Stimulated activated naive CD8-positive, alpha-beta T cell treated with anti-CD3 and anti-CD28 coated beads, Interleukin-15, Interleukin-2, amounts not matched to agents 100 U/mL and 50 U/mL, for 24 hours (primary cell): ENCODE measurements at regions not wholly inside any gene's neighbourhood (a gene's known extent, or its start where the extent isn't known, plus 50 kb on each side); places are given as distances from the start of the nearest gene placed in this dataset.

ENCODE experiments used
- ATAC-seq: fragments of 150-1000 bp; cut with Tn5 transposase; one replicate; pipeline ENCODE4 v1.10.0; 2021
- DNase-seq: peaks from one replicate; pipeline ENCODE4 v3.0.0; 2021

DNA sequence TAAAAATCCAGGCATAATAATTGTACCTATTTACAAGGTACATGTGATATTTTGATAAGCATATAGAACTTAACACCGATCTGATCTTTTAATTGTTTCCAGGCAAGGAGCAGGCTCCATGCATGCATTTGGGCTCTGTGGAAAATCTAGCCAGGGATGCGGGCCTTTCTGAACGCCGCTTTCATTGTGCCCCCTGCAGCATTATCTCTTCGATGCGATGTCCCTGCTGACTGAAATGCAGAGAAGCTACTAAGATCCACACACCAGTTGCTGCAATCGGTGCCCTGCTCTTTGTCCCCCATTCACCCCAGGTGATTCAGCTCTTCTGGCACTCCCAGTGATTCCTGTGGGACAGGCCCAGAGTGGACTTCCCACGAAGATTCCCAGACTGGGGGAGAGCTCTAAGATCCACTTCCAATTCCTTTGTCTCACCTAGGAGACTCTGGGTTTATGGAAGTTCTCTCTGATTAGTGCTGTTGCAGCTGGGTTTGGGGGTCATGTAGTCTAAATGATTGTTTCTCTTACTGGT, 254.3 kb upstream of the AGA start:
- ATAC-seq: no peak
- no peak for DNase-seq

DNA sequence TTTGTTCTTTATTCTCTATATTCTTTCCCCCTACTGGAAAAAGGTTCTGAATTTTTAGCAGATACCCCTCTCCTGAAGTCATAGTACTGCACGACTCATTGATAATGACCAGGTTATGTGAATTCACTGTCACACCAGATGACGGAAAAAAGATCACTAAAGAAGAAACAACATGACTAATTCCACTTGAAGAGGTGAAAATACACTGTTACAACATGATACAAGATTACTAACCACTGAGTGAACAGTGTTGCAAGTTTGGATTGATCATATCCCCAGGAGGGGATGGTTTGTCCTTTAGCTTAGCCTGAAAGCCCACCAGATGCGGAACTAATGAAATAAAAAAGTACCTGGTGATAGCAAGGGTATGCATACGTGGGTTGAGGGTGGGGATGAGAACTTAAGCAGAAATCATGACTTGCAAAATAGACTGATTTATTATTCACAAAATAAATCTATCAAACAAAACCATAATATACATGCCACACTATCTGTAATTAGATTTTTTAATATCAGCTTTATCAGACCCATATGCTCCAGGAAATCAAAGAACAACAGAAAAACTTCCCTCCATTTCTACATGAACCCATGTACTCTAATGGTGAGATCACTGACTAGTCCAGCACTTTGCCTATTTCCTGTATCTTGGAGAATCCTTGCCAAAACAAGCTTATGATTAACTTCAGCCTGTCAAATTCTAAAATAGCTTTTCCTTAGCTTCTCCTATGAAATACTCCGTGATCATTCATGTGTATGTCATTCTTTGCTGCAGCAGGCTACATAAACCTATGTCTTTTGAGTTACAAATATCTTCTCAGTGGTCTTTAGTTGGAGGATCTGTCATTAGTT, 257.4 kb upstream of the AGA start:
- DNase-seq: no peak

DNA sequence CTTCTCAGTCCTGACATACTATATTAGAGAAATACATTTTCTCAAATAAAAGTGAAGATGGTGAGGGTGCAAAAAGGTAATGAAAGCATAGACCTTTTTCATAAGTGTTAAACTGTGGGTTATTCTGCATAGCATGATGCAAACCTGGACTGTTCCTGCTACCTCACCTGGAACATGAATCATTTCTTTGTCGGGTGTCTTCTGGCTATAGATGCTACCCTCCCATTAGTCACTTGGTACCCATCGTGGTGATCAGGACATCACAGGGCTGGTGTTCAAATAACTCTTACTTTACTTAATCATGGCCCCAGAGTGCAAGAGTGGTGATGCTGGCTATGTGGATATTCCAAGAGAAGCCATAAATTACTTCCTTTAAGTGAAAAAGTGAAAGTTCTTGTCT, 264.7 kb upstream of the AGA start:
- ATAC-seq (no peak), DNase-seq (no peak)

More for the DNA sequence above, 257.4 kb upstream of the AGA start:
- ATAC-seq: no peak

DNA sequence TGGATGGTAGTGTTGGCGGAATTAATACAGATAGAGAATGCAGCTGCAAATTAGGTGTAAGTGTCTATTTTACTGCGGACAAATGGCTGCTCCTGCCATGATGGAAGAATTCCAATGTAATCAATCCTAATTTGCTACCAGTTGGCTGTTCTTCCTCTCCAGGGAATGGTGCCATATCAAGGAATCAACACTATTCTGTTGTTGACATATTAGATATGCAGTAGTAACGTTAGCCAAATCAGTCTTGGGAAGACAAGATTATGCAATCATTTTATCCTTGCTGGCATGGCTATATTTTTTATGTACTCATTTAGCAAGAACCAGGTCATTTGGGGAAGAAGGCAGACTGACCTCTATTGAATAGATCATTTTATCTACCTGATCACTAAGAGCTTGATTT, 271.2 kb upstream of the AGA start:
- DNase-seq (no peak), ATAC-seq (no peak)

DNA sequence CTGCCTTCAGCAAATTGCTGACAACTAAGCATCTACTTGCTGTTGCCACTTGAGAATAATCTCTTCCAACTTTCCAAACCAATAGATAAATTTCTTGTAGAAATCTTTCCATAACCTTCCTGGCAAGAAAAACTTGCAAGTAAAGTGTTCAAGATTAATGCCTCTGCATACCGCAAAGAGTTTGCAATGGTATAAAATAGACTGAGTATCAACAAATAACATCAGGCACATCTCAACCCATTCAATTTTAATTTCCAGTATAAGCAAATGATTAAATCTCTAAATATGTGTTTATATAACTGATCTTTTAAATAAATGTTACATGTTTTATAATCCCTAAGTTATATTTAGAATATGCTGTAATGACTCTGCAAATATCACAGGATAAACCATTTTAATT, 275.2 kb upstream of the AGA start:
- DNase-seq: no peak
- ATAC-seq: no peak

DNA sequence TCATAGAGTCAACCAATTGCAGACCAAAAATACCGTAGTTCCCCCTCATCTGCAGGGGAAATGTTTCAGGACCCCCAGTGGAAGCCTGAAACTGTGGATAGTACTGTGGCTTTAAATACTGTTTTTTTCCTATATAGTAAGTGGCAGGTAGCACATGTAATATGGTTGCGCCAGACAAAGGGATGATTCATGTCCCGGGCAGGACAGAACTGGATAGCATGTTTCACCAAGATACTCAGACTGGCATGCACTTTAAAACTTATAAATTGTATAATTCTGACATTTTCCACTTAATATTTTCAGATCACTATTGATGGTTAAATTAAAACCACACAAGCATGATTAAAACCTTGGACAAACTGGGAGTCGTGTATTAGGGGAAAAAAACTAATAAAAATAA, 276.3 kb upstream of the AGA start:
- ATAC-seq (no peak), DNase-seq (no peak)

DNA sequence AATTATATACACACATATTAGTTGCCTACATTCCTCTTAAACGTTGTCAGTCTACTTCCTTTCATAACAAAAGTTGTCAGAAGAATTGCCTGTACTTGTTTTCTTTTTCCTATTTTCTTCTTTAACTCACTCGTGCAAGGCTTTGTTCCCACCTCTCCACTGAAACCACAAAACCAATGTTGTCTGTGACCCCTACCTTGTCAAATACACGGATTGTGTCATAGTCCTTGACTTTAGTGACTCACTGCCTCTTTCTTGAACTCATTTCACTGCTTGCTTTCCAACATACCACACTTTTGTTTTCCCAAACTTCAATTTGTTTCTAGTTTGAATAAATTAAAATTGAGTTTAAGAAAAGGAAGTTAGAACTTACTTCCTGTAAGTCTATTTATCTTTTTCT, 283.9 kb upstream of the AGA start:
- ATAC-seq (no peak), DNase-seq (no peak)

DNA sequence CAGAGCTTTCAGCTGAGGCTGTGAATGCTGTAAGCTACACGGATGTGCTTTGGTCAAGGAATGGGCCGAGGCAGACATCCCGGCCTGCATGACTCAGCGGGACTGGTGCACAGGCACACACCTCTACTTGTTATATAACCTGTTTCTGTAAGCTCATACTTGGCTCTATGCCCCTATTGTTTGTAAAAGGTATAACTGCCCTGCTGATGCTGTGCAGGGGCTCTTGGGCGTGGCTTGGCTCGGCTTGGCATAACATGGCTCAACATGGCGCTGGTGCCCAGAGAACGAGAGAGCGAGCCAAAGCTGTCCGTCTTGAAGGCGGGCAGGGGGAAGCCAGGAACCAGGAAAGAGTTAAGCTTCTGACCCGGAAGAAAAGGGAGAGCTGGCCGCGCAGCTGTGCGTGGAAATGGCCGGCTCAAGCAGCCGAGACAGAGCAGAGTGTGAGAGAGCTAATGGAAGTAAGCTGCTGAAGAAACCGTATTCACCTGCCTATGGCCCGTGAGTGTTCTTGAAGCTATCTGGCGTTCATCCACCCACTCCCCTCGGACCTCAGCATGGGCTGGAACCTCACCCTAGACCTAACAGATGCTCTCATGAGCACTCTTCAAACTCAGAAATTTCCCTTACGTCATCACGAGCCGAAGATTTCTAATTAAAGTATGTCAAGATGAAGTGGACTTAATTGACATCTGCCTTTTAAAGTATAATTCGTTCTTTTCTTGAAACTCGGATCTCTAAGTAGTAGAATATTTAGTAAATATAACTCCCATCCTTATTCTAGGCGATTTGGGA, 286.3 kb upstream of the AGA start:
- ATAC-seq: no peak
- DNase-seq: no peak

DNA sequence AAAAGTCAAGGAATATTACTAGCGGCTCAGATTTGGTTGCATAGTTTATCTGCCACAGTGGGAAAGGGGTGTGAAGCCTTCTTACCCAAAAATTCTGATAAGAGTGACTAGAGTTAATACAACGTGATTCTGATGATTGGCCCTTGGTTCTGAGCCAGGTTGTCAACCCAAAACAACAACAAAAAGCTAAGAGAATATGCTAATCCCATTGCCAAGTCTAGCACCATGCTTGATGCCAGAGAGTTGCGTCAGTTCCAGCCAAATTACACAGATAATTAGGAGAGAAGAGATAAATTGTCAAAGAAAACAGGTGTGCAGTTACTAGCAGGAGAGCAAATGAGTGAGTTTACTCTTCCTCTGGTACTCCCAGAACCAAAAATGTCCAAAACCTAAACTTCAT, 287.4 kb upstream of the AGA start:
- DNase-seq (no peak), ATAC-seq (no peak)

DNA sequence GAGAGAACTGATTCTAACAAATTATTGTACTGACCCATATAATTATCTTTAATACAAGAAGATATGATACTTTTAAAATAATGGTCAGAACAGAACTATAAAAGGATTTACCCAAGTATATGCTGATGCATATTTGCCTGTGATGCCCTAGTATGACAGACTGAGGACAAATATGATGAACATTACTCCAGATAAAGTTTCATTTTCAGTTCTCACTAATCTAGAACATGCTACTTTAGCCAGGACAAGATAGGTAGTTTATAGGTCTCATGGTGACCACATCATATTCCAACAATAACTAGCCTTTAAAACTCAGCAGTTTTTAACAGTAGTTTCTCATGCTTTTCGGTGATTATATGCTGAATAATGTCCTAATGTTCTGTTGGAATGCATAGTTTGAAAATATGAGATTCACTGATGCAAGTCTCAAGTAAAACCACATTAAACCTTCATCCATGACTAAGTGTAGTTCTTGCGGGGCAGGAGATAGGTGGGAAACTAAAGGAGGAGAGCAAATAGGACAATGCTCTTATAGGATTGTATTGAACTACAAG, 295.2 kb upstream of the AGA start:
- ATAC-seq (no peak), DNase-seq (no peak)

DNA sequence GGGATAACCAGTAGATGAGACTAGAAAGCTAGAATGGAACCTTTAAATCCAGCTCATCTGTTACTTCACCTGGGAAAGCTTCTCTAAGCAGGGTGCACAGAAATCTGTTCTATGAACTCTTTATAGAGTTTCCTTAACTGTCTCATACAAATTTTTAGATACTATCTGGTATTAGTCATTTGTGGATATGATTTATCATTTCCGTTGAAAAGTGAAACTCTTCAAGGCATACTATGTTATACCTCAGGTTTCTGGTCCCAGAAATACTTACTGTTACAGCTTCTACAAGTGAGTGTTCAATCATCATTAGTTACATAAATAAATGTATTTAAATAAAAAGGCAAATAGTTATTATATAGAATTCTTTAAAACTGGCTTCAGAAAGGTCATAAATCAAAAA, 298.3 kb upstream of the AGA start:
- no peak for DNase-seq
- ATAC-seq: peak; percentile 61

DNA sequence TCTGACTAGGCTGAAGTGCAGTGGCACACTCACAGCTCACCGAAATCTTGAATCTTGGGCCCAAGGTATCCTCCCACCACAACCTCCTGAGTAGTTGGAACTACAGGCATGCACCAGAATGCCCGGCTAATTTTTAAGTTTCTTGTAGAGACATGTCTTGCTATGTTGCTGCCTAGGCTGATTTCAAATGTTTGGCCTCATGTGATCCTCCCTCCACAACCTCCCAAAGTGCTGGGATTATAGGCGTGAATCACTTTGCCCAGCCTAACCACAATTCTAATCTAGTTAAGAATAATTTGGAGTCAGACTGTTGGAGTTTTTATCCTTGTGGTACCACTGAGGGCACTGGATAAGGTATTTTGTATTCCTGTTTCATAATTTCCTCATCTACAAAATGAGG, 317.5 kb upstream of the AGA start:
- DNase-seq (no peak), ATAC-seq (no peak)

DNA sequence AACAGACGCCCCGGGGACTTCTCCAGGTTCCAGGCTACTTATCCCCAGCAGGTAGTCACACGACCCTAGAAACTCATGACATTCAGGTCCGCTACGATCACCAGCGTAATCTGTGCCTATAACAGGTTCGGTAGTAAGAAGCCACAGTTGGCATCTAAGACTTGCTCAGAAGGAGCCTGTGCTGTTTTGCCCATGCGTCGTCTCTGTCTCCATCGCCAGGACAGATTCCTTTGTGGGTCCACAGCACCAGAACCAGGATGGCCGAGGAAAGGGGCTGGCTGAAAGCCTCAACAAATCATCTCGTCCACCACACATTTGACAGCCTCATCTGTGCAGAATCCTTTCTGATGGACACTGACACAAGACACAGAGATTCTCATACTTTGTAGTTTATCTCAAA, 319.5 kb upstream of the AGA start:
- no peak for DNase-seq
- no peak for ATAC-seq

DNA sequence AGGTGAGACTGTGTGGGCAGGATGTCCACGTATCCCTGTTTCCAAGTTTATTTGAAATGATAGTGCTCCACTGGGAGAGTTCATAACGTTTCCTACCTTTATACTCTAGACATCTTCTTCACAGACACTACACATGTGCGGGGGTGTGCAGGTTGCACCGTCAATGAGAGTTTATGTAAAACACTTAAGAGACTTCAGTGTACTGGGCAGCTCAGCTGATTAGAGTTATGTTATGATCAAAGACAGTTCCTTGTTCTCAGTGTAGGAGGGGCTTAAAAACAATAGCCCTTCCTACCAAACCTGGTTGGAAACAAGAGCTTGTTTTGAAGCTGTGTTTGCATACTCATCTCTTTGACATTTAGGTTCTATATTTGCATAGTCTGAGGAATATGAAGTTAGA, 326.9 kb upstream of the AGA start:
- ATAC-seq (no peak), DNase-seq (no peak)

DNA sequence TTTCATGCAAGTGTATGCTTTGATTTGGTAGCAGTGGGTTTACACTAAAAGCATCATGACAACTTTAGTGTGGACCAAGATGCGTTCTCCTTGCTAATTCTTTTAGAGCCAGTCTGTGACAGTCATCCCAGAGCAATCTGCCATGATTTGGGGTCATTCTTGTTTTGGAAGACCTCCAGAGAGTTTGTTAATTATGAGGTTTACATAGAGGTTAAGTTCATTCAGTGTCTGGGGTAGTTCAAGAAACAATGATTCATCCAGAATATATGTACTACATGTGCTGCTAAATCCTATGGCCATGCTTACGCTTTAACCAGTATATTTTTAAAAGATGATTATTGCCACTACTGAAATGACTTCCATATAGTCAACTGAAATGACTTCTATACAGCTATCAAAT, 328.5 kb upstream of the AGA start:
- DNase-seq: no peak
- no peak for ATAC-seq

DNA sequence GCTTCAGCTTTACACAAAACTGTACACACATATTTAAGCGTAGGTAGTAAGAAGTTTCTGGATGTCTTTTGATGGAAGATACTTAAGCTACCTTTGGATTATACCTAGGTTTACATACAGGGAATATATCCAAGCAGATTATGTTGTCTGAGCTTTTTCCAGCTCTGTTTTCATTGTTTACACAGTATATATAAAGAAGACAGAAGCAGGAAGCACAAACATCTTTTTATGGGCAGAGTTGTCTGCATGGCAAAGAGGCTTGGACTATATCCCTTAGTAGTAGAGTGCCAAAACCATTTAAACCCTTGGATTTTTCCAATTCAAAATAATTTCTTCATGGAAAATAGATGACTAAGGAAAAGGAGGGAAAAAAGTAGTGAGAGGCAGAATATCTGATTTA, 329.4 kb upstream of the AGA start:
- no peak for DNase-seq
- ATAC-seq: no peak

DNA sequence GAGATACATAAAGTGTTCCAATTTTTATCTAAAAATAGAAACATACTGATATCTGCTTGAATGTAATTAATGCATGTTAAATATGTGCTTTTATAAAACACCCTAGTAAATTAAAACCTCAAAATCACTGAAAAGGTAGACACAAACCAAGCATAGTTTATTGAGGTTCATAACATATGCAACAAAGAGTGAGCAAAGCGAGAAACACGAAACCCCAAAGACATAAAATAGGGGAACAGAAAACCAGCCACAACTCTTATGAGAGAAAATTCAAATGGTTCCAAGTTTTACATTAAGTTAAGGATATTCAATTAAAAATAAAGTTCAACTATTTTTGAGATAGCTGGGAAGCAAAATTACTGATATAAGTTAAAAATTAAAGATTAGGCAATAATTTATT, 336.4 kb upstream of the AGA start:
- no peak for ATAC-seq

DNA sequence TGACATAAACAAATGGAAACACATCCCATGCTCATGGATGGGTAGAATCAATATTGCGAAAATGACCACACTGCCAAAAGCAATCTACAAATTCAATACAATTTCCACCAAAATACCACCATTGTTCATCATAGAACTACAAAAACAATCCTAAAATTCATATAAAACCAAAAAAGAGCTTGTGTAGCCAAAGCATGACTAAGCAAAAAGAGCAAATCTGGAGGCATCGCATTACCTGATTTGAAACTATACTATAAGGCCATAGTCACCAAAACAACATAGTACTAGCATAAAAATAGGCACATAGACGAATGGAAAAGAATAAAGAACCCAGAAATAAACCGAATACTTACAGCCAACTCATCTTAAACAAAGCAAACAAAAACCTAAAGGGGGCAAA, 342.8 kb upstream of the AGA start:
- no peak for DNase-seq
- no peak for ATAC-seq

More for the DNA sequence above, 336.4 kb upstream of the AGA start:
- no peak for DNase-seq

DNA sequence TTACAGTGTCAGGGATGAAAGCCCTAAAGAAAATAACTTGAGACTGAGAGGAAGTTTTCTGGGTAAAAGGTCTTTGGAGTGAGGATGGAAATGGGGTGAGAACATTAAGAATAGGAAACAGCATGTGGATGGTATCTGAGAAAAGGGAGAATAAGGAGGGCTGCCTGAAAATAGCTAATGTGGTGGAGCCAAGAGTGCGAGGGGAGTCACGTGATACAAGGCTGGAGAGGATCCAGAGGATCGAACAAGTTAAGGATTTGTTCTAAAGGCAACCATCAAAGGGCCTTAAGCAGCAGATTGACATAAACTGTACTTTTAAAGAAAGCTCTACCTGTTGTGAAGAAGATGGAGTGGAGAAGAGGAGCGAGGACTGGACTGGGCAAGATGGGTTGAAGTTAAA, 347.4 kb upstream of the AGA start:
- DNase-seq (no peak), ATAC-seq (no peak)

DNA sequence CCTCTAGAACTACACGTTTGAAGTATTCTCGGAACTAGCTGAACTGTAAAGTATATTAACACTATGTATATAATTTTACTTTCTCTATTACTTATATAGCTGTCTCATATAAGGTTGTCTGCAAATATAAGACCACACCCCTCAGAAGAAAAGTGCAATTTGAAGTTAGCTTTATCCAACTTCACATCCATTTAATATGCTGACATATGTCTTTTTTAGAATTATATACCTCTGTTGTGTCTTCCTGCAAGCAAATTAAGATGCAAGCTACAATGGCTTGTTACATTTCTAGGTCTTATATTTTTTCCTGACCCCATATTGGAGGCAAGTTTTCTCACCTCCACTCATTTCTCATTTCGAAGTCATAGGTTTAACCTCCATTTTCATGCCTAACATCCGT, 349.0 kb upstream of the AGA start:
- DNase-seq: no peak
- no peak for ATAC-seq

DNA sequence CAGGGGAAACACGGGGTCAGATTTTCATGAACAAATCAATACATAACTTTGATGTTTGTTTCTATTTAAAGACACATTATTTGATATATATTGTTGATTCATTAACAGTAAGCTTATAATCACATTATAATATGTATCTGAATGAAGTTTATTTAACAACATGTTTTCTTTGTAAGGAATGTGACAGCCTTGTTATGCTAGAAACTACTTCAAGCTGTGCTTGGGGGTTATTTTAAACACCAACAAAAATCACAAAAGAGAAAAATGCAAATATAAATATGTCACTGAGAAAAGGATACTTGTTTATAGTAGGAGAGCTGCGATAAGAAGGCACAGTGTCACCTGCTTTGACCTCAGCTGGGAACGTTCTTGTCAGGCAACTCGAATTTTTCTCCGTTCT, 354.6 kb upstream of the AGA start:
- DNase-seq (no peak), ATAC-seq (no peak)

DNA sequence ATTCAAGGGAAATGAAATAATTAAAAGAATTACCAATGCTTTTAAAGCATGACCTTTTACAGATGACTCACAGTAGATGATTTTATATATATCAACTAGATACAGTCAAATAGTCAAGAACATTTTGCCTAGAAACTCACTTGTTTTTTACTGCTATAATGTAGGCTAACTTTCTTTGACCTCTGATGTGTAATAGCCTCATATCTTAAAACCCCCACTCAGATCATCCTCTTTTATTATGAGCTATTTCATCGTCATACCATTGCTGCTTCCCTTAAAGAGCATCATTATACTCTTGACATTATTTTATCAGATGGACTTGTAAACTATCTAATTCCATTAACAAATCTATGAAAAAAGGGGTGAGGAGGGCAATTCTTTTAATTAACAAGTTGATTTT, 355.9 kb upstream of the AGA start:
- ATAC-seq: no peak

DNA sequence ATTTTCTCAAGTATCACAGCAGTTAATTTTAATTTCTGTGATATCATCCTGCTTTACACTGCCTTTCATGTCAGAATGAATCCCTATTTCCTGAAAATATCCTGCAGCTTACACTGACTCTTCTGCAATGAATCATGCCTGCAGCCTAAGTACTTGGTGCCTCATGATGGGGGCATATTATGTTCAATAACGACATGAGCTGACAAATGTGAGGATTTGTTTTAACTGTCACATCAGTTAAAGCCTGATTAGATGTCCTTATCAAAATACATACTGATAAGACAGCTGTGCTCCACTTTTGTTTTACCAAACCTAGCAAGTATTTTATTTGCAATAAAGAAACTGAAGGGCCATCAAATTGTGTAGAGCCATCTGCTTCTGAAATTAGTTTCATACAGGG, 359.9 kb upstream of the AGA start:
- DNase-seq (no peak), ATAC-seq (no peak)

More for the DNA sequence above, 355.9 kb upstream of the AGA start:
- no peak for DNase-seq
